ENCODE measurements at regions not wholly inside any gene's neighbourhood (a gene's known extent, or its start where the extent isn't known, plus 50 kb on each side); places are given as distances from the start of the nearest gene placed in this dataset.

DNA sequence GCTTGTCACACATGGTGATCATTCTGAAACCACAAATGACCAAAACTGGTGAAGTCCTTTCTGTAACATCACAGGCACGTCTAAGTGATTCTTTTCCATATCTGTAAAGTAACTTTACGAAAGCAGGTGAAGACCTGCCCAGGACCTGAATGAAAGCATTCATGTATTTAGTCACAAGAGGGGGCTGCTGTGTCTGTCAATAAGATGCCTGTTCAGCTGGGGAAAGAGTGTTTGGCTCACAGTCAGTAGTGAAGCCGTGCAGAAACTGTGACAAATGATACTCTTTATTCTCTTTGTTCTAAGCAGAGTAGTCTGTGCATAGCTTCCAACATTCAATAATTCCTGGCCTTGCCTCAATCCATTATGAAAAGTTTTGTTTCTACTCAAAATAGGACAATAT, 373.5 kb upstream of the OR4E1 start:
- no peak for DNase-seq (ENCODE audit: low spot score)

GRCh38 chr14:22046063-22046462, 372.4 kb upstream of the OR4E1 start:
- DNase-seq (ENCODE audit: low spot score) = no peak

- no peak for DNase-seq (ENCODE audit: low spot score)
Observed at GRCh38 chr14:22044193-22044592, 370.6 kb upstream of the OR4E1 start.

GRCh38 chr14:22040781-22041125, 367.1 kb upstream of the OR4E1 start:
- DNase-seq (ENCODE audit: low spot score) = no peak

GRCh38 chr14:22039938-22040780, 366.5 kb upstream of the OR4E1 start:
- DNase-seq (ENCODE audit: low spot score) = no peak

GRCh38 chr14:22036541-22037239, 363.1 kb upstream of the OR4E1 start:
- no peak for DNase-seq (ENCODE audit: low spot score)

DNA sequence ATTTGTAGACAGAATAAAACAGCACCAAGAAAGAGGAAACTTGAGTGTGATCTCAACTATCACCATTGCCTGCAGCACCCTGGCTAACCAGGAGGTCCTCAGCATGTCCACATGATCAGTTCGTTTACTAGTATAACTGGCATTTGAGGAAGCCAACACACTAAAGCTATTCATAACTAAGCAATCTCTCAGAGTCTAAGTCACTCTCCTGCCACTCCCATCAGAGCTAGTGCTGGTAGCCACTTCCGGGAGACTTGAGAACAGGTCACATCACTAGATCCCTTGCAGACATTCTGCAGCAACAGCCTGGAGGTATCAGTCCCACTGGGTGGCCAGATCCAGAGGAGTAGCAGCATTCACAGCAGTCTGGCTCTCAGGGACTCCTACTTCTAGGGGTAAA, 352.9 kb upstream of the OR4E1 start:
- no peak for DNase-seq (ENCODE audit: low spot score)

- no peak for DNase-seq (ENCODE audit: low spot score)
Observed at GRCh38 chr14:22025879-22026278, 352.3 kb upstream of the OR4E1 start.

DNA sequence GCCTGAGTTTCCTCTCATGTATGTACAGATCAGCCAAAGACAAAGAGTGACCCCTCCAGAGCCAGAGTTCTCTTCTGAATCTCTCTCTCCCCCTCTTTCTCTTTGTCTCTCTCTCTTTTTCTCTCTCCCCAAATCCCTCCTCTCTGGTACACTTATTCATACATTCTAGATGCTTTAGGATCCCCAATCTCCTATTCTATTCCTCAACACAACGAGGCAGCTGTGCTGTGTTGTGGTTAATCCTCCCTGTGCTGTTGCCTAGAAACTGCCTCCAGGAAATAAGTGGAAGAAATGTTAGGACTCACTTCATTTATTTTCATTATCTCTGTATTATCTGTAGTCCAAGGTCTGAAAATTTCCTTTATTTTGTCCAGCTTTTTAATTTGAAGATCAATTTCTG, 350.5 kb upstream of the OR4E1 start:
- DNase-seq (ENCODE audit: low spot score) = no peak

- no peak for DNase-seq (ENCODE audit: low spot score)
Observed at GRCh38 chr14:22018890-22019289, 345.3 kb upstream of the OR4E1 start.

DNA sequence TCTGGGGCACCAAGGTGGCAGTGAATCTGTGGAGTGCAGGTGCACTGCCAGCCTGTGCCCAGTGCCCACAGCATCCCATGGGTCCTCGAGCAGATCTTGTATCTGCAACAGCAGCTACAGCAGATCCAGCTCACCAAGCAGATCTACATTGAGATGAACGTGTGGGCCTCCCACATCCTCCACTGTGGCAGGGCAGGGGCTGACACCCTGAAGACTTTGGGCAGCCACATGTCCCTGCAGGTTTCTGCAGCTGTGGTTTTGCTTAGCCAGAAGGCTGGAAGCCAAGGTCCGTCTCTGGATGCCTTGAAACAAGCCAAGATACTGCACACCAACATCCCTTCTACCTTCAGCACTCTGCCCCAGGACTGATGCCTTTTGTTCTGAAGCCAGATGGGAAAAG, 338.8 kb upstream of the OR4E1 start:
- no peak for DNase-seq (ENCODE audit: low spot score)

- no peak for DNase-seq (ENCODE audit: low spot score)
Observed at GRCh38 chr14:22011253-22011642, 337.6 kb upstream of the OR4E1 start.

GRCh38 chr14:22010545-22011252, 337.1 kb upstream of the OR4E1 start:
- DNase-seq (ENCODE audit: low spot score) = no peak

DNA sequence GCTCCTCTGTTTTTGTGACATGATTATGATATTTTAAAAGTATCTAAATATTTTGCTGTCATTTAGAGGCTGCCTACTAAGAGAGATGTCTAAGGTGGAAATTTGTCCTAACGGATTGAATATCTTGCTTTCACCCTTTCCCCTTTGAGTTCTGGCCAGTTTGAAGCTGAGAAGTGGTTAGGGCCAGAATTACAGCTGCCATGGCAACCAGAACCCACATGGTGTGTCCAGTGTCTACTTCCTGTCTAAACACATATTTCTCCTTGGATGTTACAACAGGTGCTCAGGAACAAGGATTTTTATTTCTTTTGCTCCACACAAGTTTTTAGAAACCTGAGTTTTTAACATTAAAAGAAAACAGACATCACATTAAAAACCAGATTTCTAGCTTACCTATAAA, 335.1 kb upstream of the OR4E1 start:
- no peak for DNase-seq (ENCODE audit: low spot score)

DNA sequence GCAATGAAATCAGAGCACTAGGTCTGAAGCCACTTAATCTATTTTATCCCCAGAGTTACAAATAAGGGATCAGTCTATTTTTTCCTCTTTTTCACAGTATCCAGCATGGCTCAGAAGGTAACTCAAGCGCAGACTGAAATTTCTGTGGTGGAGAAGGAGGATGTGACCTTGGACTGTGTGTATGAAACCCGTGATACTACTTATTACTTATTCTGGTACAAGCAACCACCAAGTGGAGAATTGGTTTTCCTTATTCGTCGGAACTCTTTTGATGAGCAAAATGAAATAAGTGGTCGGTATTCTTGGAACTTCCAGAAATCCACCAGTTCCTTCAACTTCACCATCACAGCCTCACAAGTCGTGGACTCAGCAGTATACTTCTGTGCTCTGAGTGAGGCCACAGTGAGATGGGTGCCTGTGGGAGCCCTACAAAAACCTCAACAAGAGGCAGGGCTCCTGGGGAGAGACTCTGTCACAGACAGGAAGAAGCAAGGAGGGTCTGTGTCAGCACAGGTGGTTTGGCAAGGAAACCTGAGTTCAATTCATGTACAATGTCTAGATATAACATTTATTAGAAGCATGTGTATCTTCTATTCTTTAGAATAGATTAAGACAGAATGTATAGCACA, 334.3 kb upstream of the OR4E1 start:
- no peak for DNase-seq (ENCODE audit: low spot score)

DNA sequence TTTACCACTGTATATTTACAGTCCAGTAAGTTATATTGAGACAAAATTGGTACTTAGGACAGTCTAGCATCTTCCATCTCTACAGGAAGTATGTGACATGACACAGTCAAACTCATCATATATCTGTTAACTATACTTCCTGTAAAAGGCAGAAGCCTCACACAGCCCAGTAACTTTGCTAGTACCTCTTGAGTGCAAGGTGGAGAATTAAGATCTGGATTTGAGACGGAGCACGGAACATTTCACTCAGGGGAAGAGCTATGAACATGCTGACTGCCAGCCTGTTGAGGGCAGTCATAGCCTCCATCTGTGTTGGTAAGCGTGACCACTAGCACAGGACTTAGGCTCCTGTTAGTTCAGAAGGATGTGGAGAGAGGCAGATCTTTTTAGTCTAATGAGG, 333.7 kb upstream of the OR4E1 start:
- DNase-seq (ENCODE audit: low spot score) = no peak

DNA sequence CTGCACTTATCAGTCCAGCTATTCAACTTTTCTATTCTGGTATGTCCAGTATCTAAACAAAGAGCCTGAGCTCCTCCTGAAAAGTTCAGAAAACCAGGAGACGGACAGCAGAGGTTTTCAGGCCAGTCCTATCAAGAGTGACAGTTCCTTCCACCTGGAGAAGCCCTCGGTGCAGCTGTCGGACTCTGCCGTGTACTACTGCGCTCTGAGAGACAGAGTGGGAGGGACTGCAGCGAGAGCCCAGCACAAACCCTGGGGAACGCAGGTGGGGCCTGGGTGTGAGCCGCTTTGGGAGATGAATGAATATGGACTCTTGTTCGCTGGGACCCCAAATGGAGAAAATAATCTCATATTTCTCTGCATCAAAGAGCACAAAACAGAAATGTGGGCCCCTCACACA, 329.8 kb upstream of the OR4E1 start:
- no peak for DNase-seq (ENCODE audit: low spot score)

DNA sequence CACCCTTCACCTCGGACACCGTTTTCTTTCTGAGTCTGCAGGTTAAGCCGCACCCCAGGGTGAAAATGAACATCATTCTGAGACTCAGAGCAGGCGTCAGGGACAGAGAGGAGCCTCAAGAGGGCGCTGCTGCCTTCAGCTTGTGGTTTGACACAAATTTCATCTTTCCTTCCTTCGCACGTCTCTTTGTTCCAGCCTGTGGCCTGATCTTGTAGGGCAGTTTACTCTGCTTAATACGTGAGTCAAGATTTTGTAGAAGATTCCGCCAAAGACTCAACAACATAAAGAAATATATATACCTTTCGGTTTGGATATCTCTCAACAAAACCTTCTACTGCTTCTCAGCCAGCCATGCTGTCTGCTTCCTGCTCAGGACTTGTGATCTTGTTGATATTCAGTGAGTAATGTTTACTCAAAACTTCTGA, 329.3 kb upstream of the OR4E1 start:
- DNase-seq (ENCODE audit: low spot score) = no peak

- no peak for DNase-seq (ENCODE audit: low spot score)
Observed at GRCh38 chr14:21999402-21999801, 325.8 kb upstream of the OR4E1 start.

GRCh38 chr14:21997300-21997699, 323.7 kb upstream of the OR4E1 start:
- no peak for DNase-seq (ENCODE audit: low spot score)

DNA sequence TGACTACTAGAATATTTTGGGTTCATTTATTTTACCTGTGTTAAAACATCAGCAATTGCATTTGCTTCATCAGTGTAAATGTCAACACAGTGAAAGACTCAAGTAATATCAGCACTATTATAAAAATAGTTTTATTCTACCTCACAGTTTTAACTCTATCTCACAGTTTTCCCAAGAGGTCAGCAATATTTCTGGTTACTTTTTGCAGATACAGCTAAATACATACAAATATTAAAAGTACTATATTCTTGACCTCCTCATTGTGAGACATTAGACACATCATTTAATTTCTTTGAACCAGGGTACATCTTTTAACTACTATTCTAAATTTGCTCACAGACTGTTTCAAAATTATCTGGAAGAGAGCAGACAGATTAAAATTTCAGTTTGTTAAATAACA, 321.7 kb upstream of the OR4E1 start:
- DNase-seq (ENCODE audit: low spot score) = no peak

DNA sequence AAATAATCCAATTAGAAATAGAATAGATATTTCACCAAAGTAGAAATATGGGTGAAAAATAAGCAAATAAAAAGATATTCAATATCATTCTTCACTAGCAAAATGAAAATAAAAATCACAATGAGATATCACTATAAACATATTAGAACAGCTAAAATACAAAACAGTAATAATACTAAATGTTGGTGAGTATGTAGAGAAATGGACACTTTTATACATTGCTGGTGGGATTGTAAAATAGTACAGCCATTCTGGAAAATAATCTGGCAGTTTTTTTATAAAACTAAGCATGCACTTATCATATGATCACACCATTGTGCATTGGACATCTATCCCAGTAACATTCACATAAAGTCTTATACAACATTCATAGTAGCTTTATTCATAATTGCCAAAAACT, 320.2 kb upstream of the OR4E1 start:
- no peak for DNase-seq (ENCODE audit: low spot score)
